ENCODE measurements at regions not wholly inside any gene's neighbourhood (a gene's known extent, or its start where the extent isn't known, plus 50 kb on each side); places are given as distances from the start of the nearest gene placed in this dataset.

- no peak for ATAC-seq
- Histone ChIP-seq H3K4me1 (ENCODE audit: low read depth) (no peaks in the 10 kb centered on the region), H3K36me3 (ENCODE audit: low read depth) (no peaks in the 10 kb centered on the region), H3K4me3 (no peak overlapping the region), H3K9me3 (no peaks in the 10 kb centered on the region)
- TF ChIP-seq CTCF (IDR thresholded peaks at IDR 0.05) = no peak
- intact Hi-C loops (cut with DNase I, micrococcal nuclease) = no loop called here
- DNase-seq = no peak
Observed at GRCh38 chr10:85430991-85431390, 935.6 kb downstream of the GRID1 start.

GRCh38 chr10:85433248-85433647 lies 933.3 kb downstream of the GRID1 start:
- Histone ChIP-seq H3K9me3 (no peaks in the 10 kb centered on the region), H3K36me3 (ENCODE audit: low read depth) (no peaks in the 10 kb centered on the region), H3K4me1 (ENCODE audit: low read depth) (no peaks in the 10 kb centered on the region), H3K4me3 (no peak overlapping the region)
- no peak for ATAC-seq
- no peak for DNase-seq
- no peak for TF ChIP-seq CTCF (IDR thresholded peaks at IDR 0.05)
- intact Hi-C loops (cut with DNase I, micrococcal nuclease) = no loop called here

GRCh38 chr10:85444868-85445267 lies 921.7 kb downstream of the GRID1 start:
- Histone ChIP-seq H3K4me3 (no peak overlapping the region), H3K9me3 (no peaks in the 10 kb centered on the region), H3K4me1 (ENCODE audit: low read depth) (no peaks in the 10 kb centered on the region), H3K36me3 (ENCODE audit: low read depth) (no peaks in the 10 kb centered on the region)
- no peak for TF ChIP-seq CTCF (IDR thresholded peaks at IDR 0.05)
- intact Hi-C loops (cut with DNase I, micrococcal nuclease) = no loop called here
- no peak for DNase-seq
- ATAC-seq = no peak

- intact Hi-C loops (cut with DNase I, micrococcal nuclease) = no loop called here
- Histone ChIP-seq H3K9me3 (no peaks in the 10 kb centered on the region), H3K4me3 (no peak overlapping the region), H3K4me1 (ENCODE audit: low read depth) (no peaks in the 10 kb centered on the region), H3K36me3 (ENCODE audit: low read depth) (no peaks in the 10 kb centered on the region)
- no peak for DNase-seq
- TF ChIP-seq CTCF (IDR thresholded peaks at IDR 0.05) = no peak
- no peak for ATAC-seq
Observed at GRCh38 chr10:85445702-85446101, 920.9 kb downstream of the GRID1 start.

- H3K4me3 ChIP-seq = no peak overlapping the region
- TF ChIP-seq CTCF (IDR thresholded peaks at IDR 0.05) = no peak
- intact Hi-C loops (cut with DNase I, micrococcal nuclease) = no loop called here
- no peaks in the 10 kb centered on the region for H3K4me1 ChIP-seq (ENCODE audit: low read depth)
- H3K36me3 ChIP-seq (ENCODE audit: low read depth) = no peaks in the 10 kb centered on the region
- H3K9me3 ChIP-seq = no peaks in the 10 kb centered on the region
- no peak for ATAC-seq
- DNase-seq = no peak
Observed at GRCh38 chr10:85446827-85447226, 919.8 kb downstream of the GRID1 start.

GRCh38 chr10:85447690-85448089 lies 918.9 kb downstream of the GRID1 start:
- DNase-seq (no peak), ATAC-seq (no peak)
- no peak for TF ChIP-seq CTCF (IDR thresholded peaks at IDR 0.05)

More at GRCh38 chr10:85447690-85448089, 918.9 kb downstream of the GRID1 start:
- Histone ChIP-seq H3K4me3 (no peak overlapping the region), H3K9me3 (no peaks in the 10 kb centered on the region), H3K4me1 (ENCODE audit: low read depth) (no peaks in the 10 kb centered on the region), H3K36me3 (ENCODE audit: low read depth) (no peaks in the 10 kb centered on the region)
- intact Hi-C loops (cut with DNase I, micrococcal nuclease) = no loop called here

All from mucosa of descending colon (tissue), 3 donors.